Gastroesophageal sphincter (tissue), 4 donors: ENCODE measurements at regions not wholly inside any gene's neighbourhood (a gene's known extent, or its start where the extent isn't known, plus 50 kb on each side); places are given as distances from the start of the nearest gene placed in this dataset.
A peak's percentile ranks its signal among the peaks of the same experiment; 100 is the strongest.

Experiments
- ATAC-seq: fragments of 150-250 bp; one replicate; pipeline ENCODE4 v1.9.1; 2016; ENCODE audit warnings: mild to moderate bottlenecking, moderate library complexity
- H3K27ac ChIP-seq, 4 donors: fragments of 200-600 bp; sonication (generic) in 3 of 4; 1 replicate in 3 of 4; 2 replicates in 1 of 4; pipeline ENCODE4 v1.5.1; 2016 to 2019
- H3K27me3 ChIP-seq: fragments of 200-600 bp; sonication (generic); one replicate; pipeline ENCODE4 v1.5.1; 2019
- H3K36me3 ChIP-seq, 2 donors: fragments of 200-600 bp; sonication (generic); one replicate each; pipeline ENCODE4 v1.5.1; 2019; ENCODE audit warnings: control low read depth in 1 of 2
- H3K4me1 ChIP-seq, 3 donors: fragments of 200-600 bp; sonication (generic); 1 replicate in 2 of 3; 2 replicates in 1 of 3; pipeline ENCODE4 v1.5.1; 2016 to 2019; ENCODE audit warnings: control low read depth in 2 of 3
- H3K4me3 ChIP-seq, 2 donors: fragments of 200-600 bp; sonication (generic); one replicate each; pipeline ENCODE4 v1.5.1; 2019; ENCODE audit warnings: mild to moderate bottlenecking in 1 of 2, moderate library complexity in 1 of 2
- H3K9me3 ChIP-seq, 3 donors: fragments of 200-600 bp; sonication (generic); one replicate each; pipeline ENCODE4 v1.5.1; 2017 to 2019; ENCODE audit warnings: control low read depth in 2 of 3
- CTCF ChIP-seq, 4 experiments: fragments of 200-600 bp in 2 of 4; fragments of 450-650 bp in 2 of 4; sonication (generic) in 1 of 4; IDR thresholded peaks; one replicate each; pipeline ENCODE4 v1.5.1; 2017 to 2019; ENCODE audit warnings: antibody characterized with exemption in 4 of 4, mild to moderate bottlenecking in 2 of 4, moderate library complexity in 2 of 4
- EP300 ChIP-seq: sonication (generic); formaldehyde crosslinking; IDR thresholded peaks from one replicate; pipeline ENCODE4 v1.6.1; 2017; ENCODE audit warnings: antibody characterized with exemption, mild to moderate bottlenecking
- POLR2A ChIP-seq, 2 donors: fragments of 450-650 bp; IDR thresholded peaks; one replicate each; pipeline ENCODE4 v1.6.1; 2017; ENCODE audit warnings: antibody characterized with exemption in 2 of 2, mild to moderate bottlenecking in 2 of 2, moderate library complexity in 1 of 2
- POLR2AphosphoS5 ChIP-seq: sonication (generic); formaldehyde crosslinking; IDR thresholded peaks from one replicate; pipeline ENCODE4 v1.6.1; 2017; ENCODE audit warnings: antibody characterized with exemption
- WGBS, 2 donors: methylation state at CpG; one replicate each; pipeline ENCODE4 v1.1.5; 2018; ENCODE audit warnings: low coverage in 1 of 2; 5-methylcytosine and 5-hydroxymethylcytosine counted together

- H3K9me3 ChIP-seq, result no peaks in the 10 kb centered on the region
- H3K27ac ChIP-seq, result no peak overlapping the region
- ATAC-seq, result no peak
- TF ChIP-seq EP300, result no peak
- TF ChIP-seq CTCF (IDR thresholded peaks at IDR 0.05), result no peak
- no peak for TF ChIP-seq POLR2AphosphoS5
- no peak for TF ChIP-seq POLR2A (IDR thresholded peaks at IDR 0.05)
- no peaks in the 10 kb centered on the region for H3K36me3 ChIP-seq
- H3K4me3 ChIP-seq, result no peak overlapping the region
- H3K4me1 ChIP-seq, result peaks cover 0 to 18% (median 6%) of the 10 kb centered on the region in 3 donors
- no peaks in the 10 kb centered on the region for H3K27me3 ChIP-seq
- 75 to 80% methylated on average over 2 to 7 of the region's 12 CpGs for WGBS, 2 donors
Measured at GRCh38 chr6:166692723-166693302, 65.8 kb upstream of the RPS6KA2 start.

- no peak for ATAC-seq
- H3K4me3 ChIP-seq, result no peak overlapping the region
- WGBS, 2 donors, result 17 to 38% methylated on average over 5 to 7 of the region's 7 CpGs
- H3K27ac ChIP-seq, result peak overlapping the region in 3 of 4 donors; percentile 61 to 66 (median 62)
- H3K36me3 ChIP-seq, result no peaks in the 10 kb centered on the region
- TF ChIP-seq POLR2A (IDR thresholded peaks at IDR 0.05) (no peak), POLR2AphosphoS5 (no peak)
- no peaks in the 10 kb centered on the region for H3K9me3 ChIP-seq
- H3K4me1 ChIP-seq, result peaks cover 0 to 18% (median 6%) of the 10 kb centered on the region in 3 donors
- no peaks in the 10 kb centered on the region for H3K27me3 ChIP-seq
Measured at GRCh38 chr6:166691746-166692145, 64.7 kb upstream of the RPS6KA2 start.

DNA sequence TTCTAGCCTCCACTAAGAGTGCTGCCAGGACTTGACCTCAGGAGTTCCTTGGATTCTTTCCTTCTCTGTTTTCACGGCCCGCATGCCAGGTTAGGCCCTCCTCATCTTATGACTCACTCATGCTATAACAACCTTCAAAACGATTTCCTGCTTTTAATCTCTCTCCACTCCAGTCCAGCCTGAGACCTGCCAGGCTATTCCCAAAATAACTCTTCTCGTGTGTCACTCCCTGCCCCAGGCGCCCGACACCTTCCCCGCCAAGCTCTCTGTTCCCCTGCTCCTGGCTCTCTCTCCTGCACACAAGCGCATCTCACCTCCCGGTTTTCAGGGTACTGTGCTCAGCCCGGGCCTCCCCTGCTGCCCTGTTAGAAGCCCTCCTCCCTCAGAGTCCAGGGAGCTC, 64.1 kb upstream of the RPS6KA2 start:
- 22 to 42% methylated on average over 10 of the region's 10 CpGs for WGBS, 2 donors
- Histone ChIP-seq H3K4me1 (peaks cover 0 to 18% (median 6%) of the 10 kb centered on the region in 3 donors), H3K9me3 (no peaks in the 10 kb centered on the region), H3K4me3 (no peak overlapping the region), H3K27me3 (no peaks in the 10 kb centered on the region), H3K36me3 (no peaks in the 10 kb centered on the region), H3K27ac (peak overlapping the region in 3 of 4 donors; percentile 61 to 66 (median 62))
- TF ChIP-seq POLR2A (IDR thresholded peaks at IDR 0.05) (no peak), POLR2AphosphoS5 (peak; percentile 71), CTCF (IDR thresholded peaks at IDR 0.05) (no peak)
- ATAC-seq, result peak; percentile 80

DNA sequence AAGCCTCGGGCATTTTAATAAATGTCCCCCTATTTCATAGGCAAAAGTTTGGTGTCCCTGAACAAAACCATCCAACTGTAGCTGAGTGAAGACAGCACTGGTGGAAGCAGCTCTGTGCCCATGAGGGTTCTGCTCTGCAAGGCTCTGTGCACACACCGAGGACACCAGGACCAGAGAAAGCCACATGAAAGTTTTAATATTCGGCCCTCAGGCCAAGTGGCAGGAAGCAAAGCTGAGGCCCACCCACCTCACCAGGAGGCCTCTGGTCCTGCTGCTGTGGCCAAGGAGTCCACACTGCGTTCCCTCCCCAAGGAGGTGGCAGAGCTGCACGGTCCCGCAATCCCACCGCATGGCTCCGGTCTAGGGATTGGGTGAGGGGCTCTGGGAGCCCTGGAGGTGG, 62.6 kb upstream of the RPS6KA2 start:
- Histone ChIP-seq H3K9me3 (no peaks in the 10 kb centered on the region), H3K4me3 (no peak overlapping the region), H3K36me3 (no peaks in the 10 kb centered on the region), H3K27me3 (no peaks in the 10 kb centered on the region), H3K4me1 (peaks cover 0 to 18% (median 6%) of the 10 kb centered on the region in 3 donors), H3K27ac (no peak overlapping the region)
- ATAC-seq, result no peak
- WGBS, 2 donors, result no CpG with 5 or more reads among the region's 8 CpGs
- TF ChIP-seq EP300, result no peak

- Histone ChIP-seq H3K9me3 (no peaks in the 10 kb centered on the region), H3K27me3 (no peaks in the 10 kb centered on the region), H3K4me3 (no peak overlapping the region), H3K27ac (no peak overlapping the region), H3K36me3 (no peaks in the 10 kb centered on the region), H3K4me1 (peaks cover 0 to 18% (median 6%) of the 10 kb centered on the region in 3 donors)
- ATAC-seq, result no peak
- TF ChIP-seq POLR2A (IDR thresholded peaks at IDR 0.05), result no peak
- no peak for TF ChIP-seq EP300
- WGBS, 2 donors, result 93% methylated on average over 8 of the region's 9 CpGs; no CpG with 5 or more reads in 1 of the 2 donors
Measured at GRCh38 chr6:166688901-166689300, 61.9 kb upstream of the RPS6KA2 start.

GRCh38 chr6:166687879-166688205, 60.8 kb upstream of the RPS6KA2 start:
- ATAC-seq, result no peak
- H3K27ac ChIP-seq, result no peak overlapping the region
- H3K4me1 ChIP-seq, result peaks cover 0 to 18% (median 6%) of the 10 kb centered on the region in 3 donors
- 62 to 70% methylated on average over 4 to 5 of the region's 6 CpGs for WGBS, 2 donors
- no peaks in the 10 kb centered on the region for H3K36me3 ChIP-seq
- H3K4me3 ChIP-seq, result no peak overlapping the region
- no peaks in the 10 kb centered on the region for H3K9me3 ChIP-seq
- H3K27me3 ChIP-seq, result no peaks in the 10 kb centered on the region
- TF ChIP-seq POLR2AphosphoS5, result no peak
- TF ChIP-seq CTCF (IDR thresholded peaks at IDR 0.05), result no peak
- no peak for TF ChIP-seq EP300
- no peak for TF ChIP-seq POLR2A (IDR thresholded peaks at IDR 0.05)
